Activated CD4-positive, alpha-beta T cell treated with anti-CD3 and anti-CD28 coated beads, Interleukin-2, amount 10 ng/mL, durations not matched to agents 24 days and 14 days (primary cell): ENCODE measurements at regions not wholly inside any gene's neighbourhood (a gene's known extent, or its start where the extent isn't known, plus 50 kb on each side); places are given as distances from the start of the nearest gene placed in this dataset.

ENCODE experiments used
- DNase-seq: peaks from one replicate; pipeline ENCODE4 v3.0.0; 2022
- H3K27ac Mint-ChIP-seq: one replicate; pipeline ENCODE4 v1.8.0; 2022; ENCODE audit warnings: mild to moderate bottlenecking, mixed read lengths
- H3K27me3 Mint-ChIP-seq: one replicate; pipeline ENCODE4 v1.8.0; 2022; ENCODE audit warnings: mixed read lengths
- H3K36me3 Mint-ChIP-seq: one replicate; pipeline ENCODE4 v1.8.0; 2022; ENCODE audit warnings: low read depth, mild to moderate bottlenecking, mixed read lengths
- H3K4me1 Mint-ChIP-seq: one replicate; pipeline ENCODE4 v1.8.0; 2021; ENCODE audit warnings: mixed read lengths
- H3K4me3 Mint-ChIP-seq: one replicate; pipeline ENCODE4 v1.8.0; 2022; ENCODE audit warnings: mild to moderate bottlenecking, moderate library complexity, mixed read lengths
- H3K9me3 Mint-ChIP-seq: one replicate; pipeline ENCODE4 v1.8.0; 2021; ENCODE audit warnings: mixed read lengths
- intact Hi-C: fragments of 100-400 bp; cut with micrococcal nuclease; formaldehyde crosslinking; loops from one replicate; pipeline ENCODE4 v1.15.1; 2023

- intact Hi-C loops = no loop called here
- no peaks in the 10 kb centered on the region for H3K36me3 Mint-ChIP-seq
- peaks cover 6% of the 10 kb centered on the region for H3K27me3 Mint-ChIP-seq
- no peak for DNase-seq
- H3K9me3 Mint-ChIP-seq = peaks cover 5% of the 10 kb centered on the region
- no peak overlapping the region for H3K27ac Mint-ChIP-seq
- H3K4me3 Mint-ChIP-seq = no peak overlapping the region
- H3K4me1 Mint-ChIP-seq = peaks cover 26% of the 10 kb centered on the region
These were observed 51.3 kb downstream of the OR10H4 start for GRCh38 chr19:16000024-16000663.

GRCh38 chr19:16001481-16002312 is 52.9 kb downstream of the OR10H4 start:
- intact Hi-C loops = no loop called here
- Mint-ChIP-seq H3K9me3 (peaks cover 2% of the 10 kb centered on the region), H3K27ac (peak overlapping the region; percentile 76)

GRCh38 chr19:16002406-16003384 is 53.9 kb downstream of the OR10H4 start:
- H3K9me3 Mint-ChIP-seq = no peaks in the 10 kb centered on the region
- H3K4me1 Mint-ChIP-seq = peaks cover 26% of the 10 kb centered on the region
- DNase-seq = no peak
- H3K4me3 Mint-ChIP-seq = peak overlapping the region; percentile 71
- no peaks in the 10 kb centered on the region for H3K36me3 Mint-ChIP-seq
- intact Hi-C loops = no loop called here
- peaks cover 4% of the 10 kb centered on the region for H3K27me3 Mint-ChIP-seq
- peak overlapping the region; percentile 76 for H3K27ac Mint-ChIP-seq

More at GRCh38 chr19:16001481-16002312, 52.9 kb downstream of the OR10H4 start:
- Mint-ChIP-seq H3K27me3 (peaks cover 4% of the 10 kb centered on the region), H3K4me3 (peak overlapping the region; percentile 71), H3K36me3 (no peaks in the 10 kb centered on the region), H3K4me1 (peaks cover 26% of the 10 kb centered on the region)
- peak; percentile 86 for DNase-seq

GRCh38 chr19:16003391-16003790 is 54.6 kb downstream of the OR10H4 start:
- no peak overlapping the region for H3K27ac Mint-ChIP-seq
- H3K9me3 Mint-ChIP-seq = no peaks in the 10 kb centered on the region
- peaks cover 5% of the 10 kb centered on the region for H3K27me3 Mint-ChIP-seq
- no peak for DNase-seq
- no peak overlapping the region for H3K4me3 Mint-ChIP-seq
- peaks cover 26% of the 10 kb centered on the region for H3K4me1 Mint-ChIP-seq
- intact Hi-C loops = no loop called here
- H3K36me3 Mint-ChIP-seq = no peaks in the 10 kb centered on the region

- H3K27me3 Mint-ChIP-seq = peaks cover 4% of the 10 kb centered on the region
- H3K9me3 Mint-ChIP-seq = no peaks in the 10 kb centered on the region
- no peak overlapping the region for H3K27ac Mint-ChIP-seq
- DNase-seq = no peak
- H3K4me3 Mint-ChIP-seq = no peak overlapping the region
- H3K4me1 Mint-ChIP-seq = peaks cover 19% of the 10 kb centered on the region
- intact Hi-C loops = no loop called here
- H3K36me3 Mint-ChIP-seq = no peaks in the 10 kb centered on the region
These were observed 57.1 kb downstream of the OR10H4 start for GRCh38 chr19:16005925-16006324.

GRCh38 chr19:16012552-16012951 is 63.7 kb upstream of the TPM4 start:
- Mint-ChIP-seq H3K36me3 (no peaks in the 10 kb centered on the region), H3K27me3 (peaks cover 3% of the 10 kb centered on the region), H3K4me1 (no peaks in the 10 kb centered on the region), H3K27ac (no peak overlapping the region), H3K4me3 (no peak overlapping the region), H3K9me3 (no peaks in the 10 kb centered on the region)
- DNase-seq = no peak
- intact Hi-C loops = no loop called here

- H3K4me1 Mint-ChIP-seq = no peaks in the 10 kb centered on the region
- H3K27ac Mint-ChIP-seq = no peak overlapping the region
- H3K9me3 Mint-ChIP-seq = no peaks in the 10 kb centered on the region
- H3K36me3 Mint-ChIP-seq = no peaks in the 10 kb centered on the region
- DNase-seq = no peak
- intact Hi-C loops = no loop called here
- H3K27me3 Mint-ChIP-seq = no peaks in the 10 kb centered on the region
- H3K4me3 Mint-ChIP-seq = no peak overlapping the region
These were observed 63.0 kb upstream of the TPM4 start for GRCh38 chr19:16013181-16013850.

- intact Hi-C loops = no loop called here
- H3K9me3 Mint-ChIP-seq = no peaks in the 10 kb centered on the region
- DNase-seq = no peak
These were observed 62.1 kb upstream of the TPM4 start for GRCh38 chr19:16013851-16014840.

GRCh38 chr19:16014923-16015804 is 61.1 kb upstream of the TPM4 start:
- Mint-ChIP-seq H3K27ac (no peak overlapping the region), H3K9me3 (no peaks in the 10 kb centered on the region), H3K27me3 (no peaks in the 10 kb centered on the region), H3K36me3 (no peaks in the 10 kb centered on the region), H3K4me3 (no peak overlapping the region), H3K4me1 (no peaks in the 10 kb centered on the region)
- DNase-seq = no peak
- intact Hi-C loops = no loop called here

More at GRCh38 chr19:16013851-16014840, 62.1 kb upstream of the TPM4 start:
- Mint-ChIP-seq H3K4me1 (no peaks in the 10 kb centered on the region), H3K36me3 (no peaks in the 10 kb centered on the region), H3K27me3 (no peaks in the 10 kb centered on the region), H3K4me3 (no peak overlapping the region), H3K27ac (no peak overlapping the region)

GRCh38 chr19:16015805-16016173 is 60.5 kb upstream of the TPM4 start:
- intact Hi-C loops = no loop called here
- no peak overlapping the region for H3K4me3 Mint-ChIP-seq
- H3K36me3 Mint-ChIP-seq = no peaks in the 10 kb centered on the region
- H3K27ac Mint-ChIP-seq = no peak overlapping the region
- H3K9me3 Mint-ChIP-seq = no peaks in the 10 kb centered on the region
- no peaks in the 10 kb centered on the region for H3K4me1 Mint-ChIP-seq
- DNase-seq = no peak
- H3K27me3 Mint-ChIP-seq = no peaks in the 10 kb centered on the region

GRCh38 chr19:16016226-16017137 is 59.8 kb upstream of the TPM4 start:
- Mint-ChIP-seq H3K27me3 (no peaks in the 10 kb centered on the region), H3K27ac (no peak overlapping the region), H3K4me1 (no peaks in the 10 kb centered on the region), H3K4me3 (no peak overlapping the region), H3K36me3 (no peaks in the 10 kb centered on the region), H3K9me3 (no peaks in the 10 kb centered on the region)
- intact Hi-C loops = no loop called here
- DNase-seq = no peak
